HG02798 (cell line): ENCODE measurements at regions not wholly inside any gene's neighbourhood (a gene's known extent, or its start where the extent isn't known, plus 50 kb on each side); places are given as distances from the start of the nearest gene placed in this dataset.

Source experiments
- ATAC-seq: cut with Tn5 transposase; IDR thresholded peaks from one replicate; pipeline ENCODE4 v1.9.1; 2021; ENCODE audit warnings: mild to moderate bottlenecking; ENCODE audit not compliant: unreplicated experiment, poor library complexity

DNA sequence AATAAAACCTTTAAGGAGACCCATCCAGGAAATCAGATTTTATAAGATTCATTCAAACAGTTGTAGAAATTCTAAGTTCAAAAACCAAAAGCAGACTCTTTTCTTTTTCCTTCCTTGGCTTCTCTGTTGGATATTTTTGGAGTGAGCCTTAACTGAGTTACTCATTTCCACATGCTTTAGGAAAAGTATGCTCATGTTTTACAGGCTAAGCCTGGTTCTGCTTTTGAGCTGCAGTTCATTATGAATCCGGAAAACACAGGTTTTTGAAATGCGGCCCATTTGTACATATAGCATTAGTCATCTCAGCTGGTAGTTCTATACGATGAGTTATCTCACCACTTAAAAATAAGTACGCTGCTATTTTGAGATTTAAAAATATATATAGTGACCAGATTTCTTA is 156.6 kb upstream of the DMRT1 start:
- no peak for ATAC-seq

DNA sequence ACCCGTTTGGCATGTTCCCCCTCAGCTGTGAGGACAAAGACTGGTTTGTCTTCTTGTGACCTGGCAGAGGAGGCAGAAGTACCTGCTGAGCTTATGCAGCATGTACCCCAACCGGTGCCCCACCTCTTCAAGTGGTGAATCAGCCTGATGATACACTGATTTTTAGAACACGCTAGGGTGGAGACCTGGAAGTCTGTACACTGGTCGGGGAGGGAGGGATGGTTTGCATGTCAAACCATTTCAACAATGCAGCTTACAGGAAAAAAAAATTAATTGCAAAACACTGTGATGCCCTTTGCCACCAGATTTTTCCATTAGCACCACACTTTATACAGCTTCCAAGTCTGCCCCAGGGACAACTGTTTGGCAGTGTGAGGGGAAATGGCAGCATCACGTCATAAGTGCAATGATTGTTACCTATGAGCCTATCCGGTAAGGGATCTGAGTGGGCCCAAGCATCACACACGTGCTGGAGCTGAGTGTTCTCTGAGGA is 155.1 kb upstream of the DMRT1 start:
- ATAC-seq = no peak

GRCh38 chr9:687034-687785 is 154.3 kb upstream of the DMRT1 start:
- ATAC-seq = no peak

DNA sequence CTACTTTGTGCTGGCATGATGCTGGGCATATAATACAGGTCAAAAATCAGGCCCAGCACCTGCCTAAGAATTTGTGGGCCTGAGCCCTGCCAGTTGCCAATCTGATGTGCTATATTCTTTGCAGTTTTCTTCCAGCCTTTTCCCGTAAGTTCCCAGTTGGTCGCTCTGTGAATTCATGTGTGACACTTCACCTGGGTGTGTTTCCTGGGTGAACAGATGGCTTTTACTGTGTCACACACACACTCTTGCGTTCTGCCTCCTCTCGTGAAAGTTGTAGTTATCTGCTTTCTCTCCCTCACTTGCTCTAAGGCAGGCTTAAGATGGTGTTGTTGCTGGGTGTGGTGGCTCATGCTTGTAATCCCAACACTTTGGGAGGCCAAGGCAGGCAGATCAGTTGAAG is 153.5 kb upstream of the DMRT1 start:
- ATAC-seq = no peak

DNA sequence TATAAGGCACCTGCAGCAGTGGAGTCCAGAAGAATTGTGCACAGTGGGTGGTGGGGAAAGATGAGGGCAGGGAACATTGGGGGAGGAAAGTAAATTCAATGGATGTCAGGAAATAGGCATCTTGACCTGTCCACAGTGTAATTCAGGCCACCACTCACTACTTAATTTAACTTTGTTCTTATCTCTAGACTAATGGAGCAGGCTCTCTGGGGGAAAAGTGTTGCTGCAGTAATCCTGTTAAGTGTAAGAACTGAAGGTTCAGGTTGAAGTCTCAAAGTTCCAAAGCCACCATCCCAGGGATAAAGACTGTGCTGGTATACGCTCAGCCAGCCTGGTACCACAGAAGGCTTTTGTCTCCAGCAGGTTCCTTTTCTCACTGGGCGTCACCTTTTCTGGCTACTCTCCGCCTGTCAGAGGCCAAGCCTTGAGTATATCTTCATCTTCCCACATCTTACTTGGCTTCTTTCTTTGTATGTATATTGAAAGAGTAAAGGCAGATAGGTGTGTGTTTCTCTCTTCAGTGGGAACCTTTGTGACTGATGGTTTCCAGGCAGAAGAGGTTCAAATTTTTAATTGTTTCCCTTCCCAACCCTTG is 150.9 kb upstream of the DMRT1 start:
- no peak for ATAC-seq

GRCh38 chr9:691825-692400 is 149.6 kb upstream of the DMRT1 start:
- no peak for ATAC-seq

GRCh38 chr9:692636-693129 is 148.8 kb upstream of the DMRT1 start:
- no peak for ATAC-seq

DNA sequence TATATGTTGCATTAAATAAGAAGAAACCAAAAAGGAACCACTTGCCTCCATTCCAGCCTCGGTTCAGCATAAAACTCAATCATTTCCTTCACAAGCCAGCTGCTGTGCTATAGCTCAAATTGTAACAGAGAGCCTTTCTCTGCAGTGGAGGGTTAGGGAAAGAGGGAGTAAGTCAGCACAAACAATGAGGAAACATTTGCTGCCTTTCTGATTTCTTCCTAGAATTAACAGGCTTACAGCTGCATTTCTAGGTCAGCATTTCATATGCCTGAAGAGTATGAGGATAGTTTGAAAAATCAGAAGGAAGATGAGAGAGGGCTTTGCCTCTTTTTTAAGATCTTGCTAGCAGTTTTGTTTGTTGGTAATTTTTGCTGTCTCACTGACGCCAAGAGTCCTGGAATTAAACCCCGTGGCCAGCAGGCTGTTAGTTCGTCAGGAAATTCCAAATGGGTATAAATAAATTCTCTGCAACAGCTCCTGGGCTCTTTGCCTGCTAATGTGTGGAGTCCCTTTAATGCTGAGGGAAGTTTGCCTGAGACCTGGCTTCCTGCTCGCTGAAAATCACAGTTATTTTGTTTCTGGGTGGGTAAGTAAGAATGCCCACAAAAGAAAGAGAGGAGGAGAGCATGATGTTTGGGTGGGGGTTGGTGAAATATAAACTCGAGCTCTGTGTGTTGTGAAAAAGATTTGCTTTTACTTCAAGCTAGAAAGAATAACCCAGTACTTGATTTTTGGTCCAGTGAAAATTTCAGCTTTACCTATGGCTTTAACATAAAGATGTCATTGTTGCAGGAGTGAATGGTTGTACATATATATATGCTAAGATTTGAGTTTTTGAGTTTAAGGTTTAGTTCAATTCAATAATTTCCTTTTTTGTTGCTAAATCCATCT is 148.1 kb upstream of the DMRT1 start:
- ATAC-seq = no peak

DNA sequence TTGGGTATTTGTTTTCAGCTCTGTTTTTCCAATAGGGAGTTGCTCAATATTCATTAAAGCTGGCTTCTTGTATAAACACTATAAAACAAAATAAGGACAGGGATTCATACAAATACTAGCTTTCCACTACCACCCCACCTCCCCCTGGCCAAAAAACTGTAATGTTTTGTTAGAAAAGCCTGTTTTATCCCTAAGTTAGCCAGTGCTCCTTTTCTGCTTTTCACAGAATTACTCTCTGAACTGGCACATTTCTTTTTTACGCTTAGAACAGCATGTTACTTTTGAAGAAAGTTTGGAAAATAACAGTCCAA is 147.4 kb upstream of the DMRT1 start:
- ATAC-seq = no peak

GRCh38 chr9:694403-695154 is 146.9 kb upstream of the DMRT1 start:
- ATAC-seq = no peak

DNA sequence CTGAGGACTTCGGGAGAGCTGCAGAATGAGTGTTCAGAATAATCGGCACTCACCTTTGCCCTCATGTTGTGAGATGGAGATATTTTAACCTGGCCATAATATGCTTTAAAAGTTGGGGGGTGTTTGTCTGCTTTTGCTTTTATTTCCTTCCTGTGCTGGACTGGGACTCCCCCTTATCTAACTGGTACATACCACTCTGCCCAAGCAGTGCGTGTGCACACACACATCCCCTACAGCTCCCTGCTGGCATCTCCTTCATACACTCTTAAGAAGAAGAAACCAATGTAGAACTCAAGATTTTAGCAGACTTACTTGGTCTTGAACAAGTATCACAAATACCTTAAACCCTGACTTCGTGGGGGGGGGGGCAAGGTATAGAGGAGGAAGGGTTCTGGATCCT is 146.2 kb upstream of the DMRT1 start:
- no peak for ATAC-seq

GRCh38 chr9:696332-697323 is 144.9 kb upstream of the DMRT1 start:
- ATAC-seq = no peak

- no peak for ATAC-seq
These were observed 143.2 kb upstream of the DMRT1 start for GRCh38 chr9:698276-698675.

DNA sequence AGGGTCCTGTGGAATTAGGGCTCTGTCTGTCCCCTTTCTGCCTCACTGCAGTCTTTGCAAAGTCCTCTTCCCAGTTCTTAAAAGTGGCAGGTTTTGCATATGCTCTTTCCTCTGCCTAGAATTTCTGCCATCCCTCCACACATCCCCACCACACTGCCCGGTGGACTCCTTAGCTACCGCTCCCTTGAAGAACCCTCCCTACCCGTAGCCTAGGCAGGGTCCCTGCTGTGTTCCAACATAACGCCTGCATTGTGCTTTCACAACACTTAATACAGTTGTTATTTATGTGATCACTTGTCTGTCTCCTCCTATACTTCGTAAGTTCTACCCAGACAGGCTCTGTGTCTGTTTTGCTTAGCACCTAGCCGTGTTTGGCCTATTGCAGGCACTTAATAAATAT is 142.5 kb upstream of the DMRT1 start:
- no peak for ATAC-seq

GRCh38 chr9:699396-699795 is 142.1 kb upstream of the DMRT1 start:
- no peak for ATAC-seq

- no peak for ATAC-seq
These were observed 140.9 kb upstream of the DMRT1 start for GRCh38 chr9:700365-701282.

DNA sequence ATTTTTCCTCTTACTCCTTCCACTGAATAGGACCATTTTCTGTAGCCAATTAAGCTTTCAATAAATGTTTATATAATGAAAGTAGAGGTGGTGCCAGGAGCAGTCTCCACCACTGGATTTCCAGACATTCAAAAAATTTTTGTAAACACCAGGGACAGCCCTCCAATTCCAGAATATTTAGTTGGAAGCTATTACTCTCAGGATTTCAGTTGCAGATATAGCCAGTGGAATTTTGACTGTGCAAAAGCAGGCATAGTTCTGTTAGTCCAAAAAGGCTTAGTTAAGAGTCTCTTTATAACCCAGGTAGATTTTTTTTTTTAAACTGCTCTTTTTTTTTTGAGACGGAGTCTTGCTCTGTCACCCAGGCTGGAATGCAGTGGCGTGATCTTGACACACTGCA is 138.1 kb upstream of the DMRT1 start:
- ATAC-seq = no peak

GRCh38 chr9:706073-706472 is 135.4 kb upstream of the DMRT1 start:
- no peak for ATAC-seq
